NCI-H1048 (cell line): ENCODE measurements at regions not wholly inside any gene's neighbourhood (a gene's known extent, or its start where the extent isn't known, plus 50 kb on each side); places are given as distances from the start of the nearest gene placed in this dataset.
"Not testable (repeated sequence)": the region's sequence is repeated elsewhere in the genome, so short reads cannot be mapped to it uniquely, and the experiment has no call there.

Source experiments
- DNase-seq: peaks from one replicate; lab custom pipeline; 2025; lab: John Stamatoyannopoulos, UW

DNA sequence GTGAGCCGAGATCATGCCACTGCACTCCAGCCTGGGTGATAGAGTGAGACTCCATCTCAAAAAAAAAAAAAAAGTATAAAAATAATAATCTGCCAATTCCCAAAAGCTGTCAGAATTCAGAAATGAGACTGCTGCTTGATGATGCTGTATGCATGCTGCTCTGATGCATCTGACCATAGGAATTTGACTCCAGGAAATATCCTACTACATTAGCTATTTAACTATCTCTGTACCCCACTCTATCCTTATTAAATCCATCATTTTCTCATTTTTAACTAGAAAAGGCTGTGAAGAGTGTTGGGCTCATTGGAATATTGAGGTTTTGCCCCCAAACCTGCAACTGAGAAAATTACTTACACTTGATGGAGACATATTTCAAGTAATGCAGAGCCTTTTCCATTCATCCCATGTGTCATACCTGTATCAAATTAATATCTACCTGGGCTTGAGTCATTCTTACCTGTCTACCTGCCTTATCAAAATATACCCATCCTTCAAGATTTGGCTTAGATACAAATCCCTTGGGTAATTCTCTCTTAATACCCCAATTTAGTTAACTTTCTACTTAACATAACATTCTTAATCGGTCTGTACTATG is 135.2 kb upstream of the PREP start:
- no peak for DNase-seq

- no peak for DNase-seq
These were observed 134.1 kb upstream of the PREP start for GRCh38 chr6:105536961-105537360.

GRCh38 chr6:105533301-105533700 is 130.4 kb upstream of the PREP start:
- DNase-seq: no peak

GRCh38 chr6:105526225-105526872 is 123.5 kb upstream of the PREP start:
- no peak for DNase-seq

DNA sequence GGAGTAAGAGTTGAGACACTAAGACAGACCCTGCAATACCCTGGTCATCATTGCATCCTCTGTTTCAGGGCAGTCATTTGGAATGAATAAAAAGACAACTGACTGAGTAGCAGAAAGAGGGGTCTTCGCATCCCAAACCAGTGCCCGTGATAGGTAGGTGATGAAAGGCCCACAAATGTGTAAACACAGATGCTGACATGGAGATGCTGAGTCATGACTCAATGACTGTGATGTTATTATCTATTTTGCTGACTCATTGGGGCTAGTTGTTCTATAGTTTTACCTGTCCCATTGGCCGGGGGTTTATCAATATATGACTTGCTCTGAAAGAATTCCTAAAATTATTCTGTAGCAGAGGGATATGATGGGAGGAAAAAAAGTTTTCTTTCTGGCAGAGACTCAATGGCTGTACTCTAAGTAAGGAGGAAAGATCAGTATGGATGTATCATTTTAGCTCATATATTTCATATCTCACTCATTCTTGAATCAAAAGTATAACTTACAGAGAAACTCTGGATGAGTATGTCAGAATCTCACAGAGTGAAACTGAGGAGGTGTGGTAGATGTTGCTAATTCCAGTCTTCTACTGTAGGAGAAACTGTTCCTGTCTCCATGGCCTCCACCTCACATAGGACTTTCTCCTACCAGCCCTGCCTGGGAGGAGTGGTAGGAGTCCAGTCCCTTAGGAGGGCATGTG is 119.9 kb upstream of the PREP start:
- no peak for DNase-seq

- no peak for DNase-seq
These were observed 117.1 kb upstream of the PREP start for GRCh38 chr6:105519954-105520353.

GRCh38 chr6:105518993-105519392 is 116.1 kb upstream of the PREP start:
- not testable (repeated sequence) for DNase-seq

DNA sequence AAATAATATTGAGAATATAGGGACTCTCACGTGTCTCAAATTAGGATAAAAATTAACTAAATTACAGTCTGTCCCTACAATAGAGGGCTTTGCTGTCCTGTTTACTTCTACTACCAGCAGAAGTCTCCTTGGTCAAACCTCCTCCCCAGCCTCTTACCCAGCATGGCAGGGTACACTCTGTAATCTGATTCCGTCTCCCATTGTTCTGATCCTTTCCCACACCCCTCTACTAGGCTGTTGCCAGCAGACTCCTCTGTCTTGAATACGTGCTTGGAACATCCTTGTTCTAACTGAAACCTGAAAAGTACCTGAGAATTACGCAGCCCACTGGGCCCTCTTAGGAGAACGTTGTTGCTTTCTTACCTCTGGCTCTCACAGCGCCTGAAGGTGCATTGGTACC is 112.2 kb upstream of the PREP start:
- DNase-seq: no peak

DNA sequence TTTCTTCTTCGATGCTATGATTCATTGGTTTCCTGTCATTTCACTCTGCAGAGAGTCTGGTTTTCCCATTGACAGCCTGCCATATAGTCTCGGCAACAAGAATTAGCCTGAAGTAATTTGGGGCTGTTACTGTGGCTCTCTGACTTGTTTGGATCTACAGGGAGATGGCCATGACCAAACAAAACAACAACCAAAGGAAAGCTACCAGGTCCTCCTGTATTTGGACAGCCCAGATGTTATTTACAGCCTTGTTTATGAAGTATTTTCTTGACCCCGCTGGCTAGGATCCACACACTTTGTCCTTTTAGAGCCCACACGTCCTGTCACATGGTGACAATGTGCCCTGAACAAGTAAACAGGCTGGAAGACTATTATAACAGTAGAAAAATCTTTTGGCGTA is 111.4 kb upstream of the PREP start:
- DNase-seq: no peak

GRCh38 chr6:105511639-105512038 is 108.8 kb upstream of the PREP start:
- no peak for DNase-seq

DNA sequence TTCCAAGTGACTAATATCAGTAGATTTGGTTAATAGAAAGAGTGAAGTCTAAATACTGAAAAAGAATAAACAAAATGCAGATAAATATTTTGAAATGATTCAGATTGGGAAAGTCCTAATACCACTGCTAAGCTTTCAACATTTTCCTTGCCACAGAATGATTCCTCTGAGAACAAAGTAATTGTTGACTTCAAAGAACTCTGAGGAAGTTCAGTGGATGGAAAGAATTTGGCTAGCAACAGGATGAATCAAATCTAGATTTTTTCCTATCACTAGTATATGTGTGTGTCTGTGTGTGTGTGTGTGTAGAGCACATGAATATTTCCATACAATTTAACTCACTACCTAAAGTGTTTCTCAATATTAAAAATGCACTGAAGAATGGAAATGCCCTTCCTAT is 107.9 kb upstream of the PREP start:
- no peak for DNase-seq

DNA sequence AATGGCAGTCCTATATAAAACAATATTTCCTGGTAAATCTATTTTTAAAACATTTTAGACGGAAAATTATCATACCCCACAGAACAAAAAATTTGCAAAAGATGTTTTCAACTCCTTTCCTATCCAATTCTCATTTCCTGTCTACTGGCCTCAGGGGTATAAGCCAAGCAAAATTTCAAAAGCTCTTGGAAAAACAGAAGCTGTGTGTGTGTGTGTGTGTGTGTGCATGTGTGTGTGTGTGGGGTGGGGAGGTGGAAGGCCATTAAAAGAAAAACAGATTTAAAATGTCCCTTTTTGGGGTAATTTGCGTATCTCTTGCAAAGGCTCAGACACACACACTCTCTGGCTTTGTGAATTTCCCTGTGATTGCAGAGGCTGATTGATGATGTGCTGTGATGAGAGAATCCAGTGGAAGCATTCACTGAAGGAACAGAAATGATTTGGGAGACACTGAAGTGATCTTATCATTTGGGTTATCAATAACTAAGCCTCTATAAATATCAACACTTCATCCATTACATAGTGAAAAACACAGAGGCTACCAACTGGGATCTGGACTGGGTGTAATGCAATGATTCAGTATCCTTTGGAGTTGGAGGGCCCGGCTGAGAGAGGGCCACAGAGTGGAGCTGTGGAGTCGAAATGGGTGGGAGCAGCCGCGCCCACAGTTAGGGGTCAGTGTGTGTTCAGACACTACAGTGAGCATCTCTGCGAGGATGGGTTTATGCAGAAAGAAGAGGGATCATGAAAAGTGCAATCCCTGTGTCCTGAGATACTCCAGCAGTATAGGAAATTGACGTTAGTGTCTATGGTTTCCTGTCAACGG is 106.8 kb upstream of the PREP start:
- no peak for DNase-seq

GRCh38 chr6:105507811-105508210 is 104.9 kb upstream of the PREP start:
- DNase-seq: no peak

DNA sequence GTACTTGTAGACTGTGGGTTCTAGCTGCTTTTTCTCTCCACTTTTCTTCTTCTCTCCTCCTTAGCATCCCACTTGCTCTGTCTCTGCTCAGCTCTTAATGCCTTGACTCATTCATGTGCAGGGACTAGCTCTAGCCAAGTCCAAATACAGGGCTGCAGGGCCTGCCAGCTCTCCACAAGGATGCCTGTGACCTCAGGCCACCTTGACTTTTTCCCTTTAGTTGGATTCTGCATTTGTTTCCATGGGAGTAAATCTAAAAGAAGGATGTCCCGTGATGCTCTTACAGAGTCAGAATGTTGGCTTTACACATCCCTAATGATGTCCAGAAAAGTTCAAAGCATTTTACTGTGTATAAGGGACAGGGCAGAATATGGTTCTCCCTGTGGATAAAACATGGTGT is 101.8 kb upstream of the PREP start:
- DNase-seq: no peak

DNA sequence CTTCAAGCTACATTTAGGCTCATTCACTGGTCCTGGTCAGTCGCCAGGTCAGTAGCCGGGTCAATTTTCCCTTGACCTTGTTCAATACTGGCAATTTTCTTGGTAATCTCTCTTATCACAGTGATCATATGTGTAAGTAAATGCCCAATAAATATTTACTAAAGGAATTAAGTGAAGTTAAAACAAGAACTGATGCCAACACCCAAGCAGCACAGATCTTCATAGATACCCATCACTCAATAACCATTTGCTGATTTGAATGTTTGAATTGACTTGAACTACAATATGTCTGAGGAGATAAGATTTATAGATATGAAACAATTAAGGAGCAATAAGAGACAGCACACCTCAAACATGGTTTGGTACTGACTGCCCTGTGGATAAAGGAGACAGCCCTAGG is 100.8 kb upstream of the PREP start:
- no peak for DNase-seq

- no peak for DNase-seq
These were observed 99.0 kb upstream of the PREP start for GRCh38 chr6:105501826-105502344.

DNA sequence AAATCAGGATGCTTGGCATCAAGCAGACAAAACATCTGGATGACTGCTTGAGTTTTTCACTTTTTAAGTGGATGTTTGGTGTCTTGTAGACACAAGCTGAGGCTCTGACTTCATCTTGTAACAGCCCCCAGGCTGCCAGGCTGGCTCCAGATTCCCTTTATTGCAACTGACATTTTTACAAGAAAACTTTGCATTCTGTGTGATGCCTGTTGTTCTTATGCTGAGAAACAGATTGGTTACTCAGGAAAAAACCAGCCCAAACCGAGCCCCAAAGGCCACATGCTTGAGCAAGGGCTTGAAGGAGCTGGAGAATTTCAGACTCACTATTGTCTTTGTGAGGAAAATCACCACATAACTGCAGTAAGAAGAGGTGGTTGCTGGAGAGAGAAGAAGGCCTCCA is 98.4 kb upstream of the PREP start:
- DNase-seq: no peak

DNA sequence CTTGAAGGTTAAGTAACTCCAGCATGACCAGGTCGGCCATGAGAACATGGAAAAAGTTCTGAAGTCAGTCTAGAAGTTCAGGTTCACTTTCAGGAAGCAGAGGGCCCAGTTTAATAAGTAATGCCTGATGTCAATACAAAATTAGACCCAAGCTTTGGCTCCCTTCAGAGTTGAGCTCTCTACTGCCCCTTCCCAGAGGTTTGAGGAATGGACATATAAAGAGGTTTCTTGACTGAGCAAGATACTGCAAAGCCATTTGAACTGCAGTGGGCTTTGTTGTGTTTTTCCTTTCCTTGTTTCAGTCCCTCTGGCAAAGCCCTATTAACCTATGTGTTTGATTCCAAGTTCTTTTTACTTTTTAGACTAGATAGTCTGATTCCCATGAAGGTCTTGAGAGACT is 97.8 kb upstream of the PREP start:
- no peak for DNase-seq

GRCh38 chr6:105499931-105500330 is 97.0 kb upstream of the PREP start:
- DNase-seq: no peak

DNA sequence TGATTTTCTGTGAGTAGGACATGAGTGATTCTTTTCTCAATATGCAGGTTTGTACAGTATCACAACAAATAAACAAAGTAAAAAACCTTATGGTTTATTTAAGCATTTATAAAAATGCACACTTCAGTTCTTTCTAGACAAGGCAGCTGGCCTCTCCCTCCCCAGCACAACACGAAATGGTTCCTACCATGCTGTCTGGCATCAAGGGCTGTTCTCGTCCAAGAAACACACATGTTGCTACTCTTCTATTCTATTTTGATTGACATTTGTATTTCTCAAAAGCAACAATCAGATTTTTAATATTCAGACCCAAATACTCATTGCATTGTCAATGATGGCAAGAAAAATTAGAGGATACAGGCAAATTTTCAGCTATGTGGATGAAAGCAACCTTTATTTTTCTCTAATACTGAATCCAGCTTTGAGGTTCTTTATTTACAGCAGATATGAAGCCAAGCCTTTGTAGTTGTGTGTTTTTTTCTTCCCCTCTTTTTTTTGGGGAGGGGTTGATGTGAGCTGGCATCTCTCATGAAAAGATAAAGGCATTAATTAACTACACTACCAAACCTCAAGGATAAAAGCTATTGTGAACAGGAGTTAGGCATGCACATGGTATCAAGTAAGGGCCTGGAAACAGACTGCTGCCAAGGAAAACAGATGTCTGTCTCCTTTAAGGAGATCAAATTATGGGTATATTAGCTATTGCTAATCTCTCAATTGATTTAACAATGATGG is 96.4 kb upstream of the PREP start:
- no peak for DNase-seq

- DNase-seq: no peak
These were observed 94.7 kb upstream of the PREP start for GRCh38 chr6:105497549-105497948.

DNA sequence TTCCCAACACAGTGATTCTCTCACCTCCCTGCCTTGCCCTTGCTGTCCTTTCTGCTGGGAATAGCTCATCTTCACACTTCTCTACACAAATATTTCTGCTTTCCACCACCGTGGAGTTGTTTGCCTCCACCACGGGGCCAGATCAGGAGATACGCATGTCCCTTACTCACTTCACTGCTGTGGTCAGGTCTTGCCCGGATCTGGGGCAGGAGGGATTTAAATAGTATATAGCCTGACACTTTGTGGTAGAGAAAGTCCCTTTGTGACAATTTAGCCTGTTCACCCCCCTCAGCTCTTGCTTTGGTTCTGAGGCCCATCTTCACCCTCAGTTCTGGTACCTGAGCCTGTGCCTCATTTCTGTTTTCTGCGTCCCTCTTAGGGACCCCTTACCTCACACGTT is 92.6 kb upstream of the PREP start:
- DNase-seq: no peak
